Epithelial cell of proximal tubule (primary cell): ENCODE measurements at regions not wholly inside any gene's neighbourhood (a gene's known extent, or its start where the extent isn't known, plus 50 kb on each side); places are given as distances from the start of the nearest gene placed in this dataset.

Experiments used
- DNase-seq: peaks from one replicate; pipeline ENCODE4 v3.0.0-alpha.2; 2011; ENCODE audit warnings: low read depth
- H3K4me3 ChIP-seq: 2 replicates; pipeline ENCODE4 v1.5.1; 2011; ENCODE audit warnings: low read depth, mild to moderate bottlenecking, low read length
- TF ChIP-seq, protein P1 (sequence below): conservative IDR thresholded peaks from 2 replicates; pipeline ENCODE4 v1.5.1; 2012; ENCODE audit warnings: low read depth, mild to moderate bottlenecking, low read length

DNA sequence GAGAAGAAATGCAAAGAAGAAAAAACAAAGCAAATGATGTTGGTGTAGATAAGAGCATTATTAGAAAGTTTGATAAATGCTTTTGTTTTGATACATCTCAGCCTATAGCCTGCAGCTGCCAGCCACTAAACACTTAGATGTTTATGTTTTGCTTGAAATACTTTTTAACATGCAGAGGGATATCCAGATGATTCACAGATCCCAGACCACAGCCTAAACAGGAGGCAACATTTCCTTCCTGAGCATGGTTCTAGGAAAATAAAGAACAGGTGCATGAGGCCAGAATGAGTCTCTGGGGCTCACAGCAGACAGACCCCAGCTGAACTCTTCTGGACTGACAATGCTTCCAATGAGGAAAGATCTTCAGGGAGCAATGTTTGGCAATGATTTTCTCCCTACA lies 103.7 kb upstream of the EEA1 start:
- TF ChIP-seq, protein P1, sequence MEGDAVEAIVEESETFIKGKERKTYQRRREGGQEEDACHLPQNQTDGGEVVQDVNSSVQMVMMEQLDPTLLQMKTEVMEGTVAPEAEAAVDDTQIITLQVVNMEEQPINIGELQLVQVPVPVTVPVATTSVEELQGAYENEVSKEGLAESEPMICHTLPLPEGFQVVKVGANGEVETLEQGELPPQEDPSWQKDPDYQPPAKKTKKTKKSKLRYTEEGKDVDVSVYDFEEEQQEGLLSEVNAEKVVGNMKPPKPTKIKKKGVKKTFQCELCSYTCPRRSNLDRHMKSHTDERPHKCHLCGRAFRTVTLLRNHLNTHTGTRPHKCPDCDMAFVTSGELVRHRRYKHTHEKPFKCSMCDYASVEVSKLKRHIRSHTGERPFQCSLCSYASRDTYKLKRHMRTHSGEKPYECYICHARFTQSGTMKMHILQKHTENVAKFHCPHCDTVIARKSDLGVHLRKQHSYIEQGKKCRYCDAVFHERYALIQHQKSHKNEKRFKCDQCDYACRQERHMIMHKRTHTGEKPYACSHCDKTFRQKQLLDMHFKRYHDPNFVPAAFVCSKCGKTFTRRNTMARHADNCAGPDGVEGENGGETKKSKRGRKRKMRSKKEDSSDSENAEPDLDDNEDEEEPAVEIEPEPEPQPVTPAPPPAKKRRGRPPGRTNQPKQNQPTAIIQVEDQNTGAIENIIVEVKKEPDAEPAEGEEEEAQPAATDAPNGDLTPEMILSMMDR = no peak
- DNase-seq = no peak

DNA sequence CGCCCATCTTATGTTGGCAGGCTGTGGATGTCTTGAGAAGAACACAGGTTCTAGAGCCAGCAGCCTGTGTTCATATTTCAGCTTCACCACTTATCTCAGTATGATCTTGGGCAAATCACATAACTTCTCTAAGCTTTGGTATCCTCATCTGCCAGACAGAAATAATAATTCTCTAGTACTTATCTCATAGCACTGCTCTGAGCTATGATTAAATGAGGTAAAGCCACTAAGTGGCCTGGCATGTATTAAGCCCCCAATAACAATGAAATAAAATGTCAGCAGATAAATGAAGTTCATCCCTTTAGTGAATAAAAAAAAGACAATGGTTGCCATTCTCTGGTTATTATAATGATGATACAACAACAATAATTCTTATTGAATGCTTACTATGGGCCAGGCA lies 104.9 kb upstream of the EEA1 start:
- no peak for DNase-seq
- no peak overlapping the region for H3K4me3 ChIP-seq
- TF ChIP-seq, protein P1 = no peak

More for the DNA sequence above, 103.7 kb upstream of the EEA1 start:
- H3K4me3 ChIP-seq = no peak overlapping the region

DNA sequence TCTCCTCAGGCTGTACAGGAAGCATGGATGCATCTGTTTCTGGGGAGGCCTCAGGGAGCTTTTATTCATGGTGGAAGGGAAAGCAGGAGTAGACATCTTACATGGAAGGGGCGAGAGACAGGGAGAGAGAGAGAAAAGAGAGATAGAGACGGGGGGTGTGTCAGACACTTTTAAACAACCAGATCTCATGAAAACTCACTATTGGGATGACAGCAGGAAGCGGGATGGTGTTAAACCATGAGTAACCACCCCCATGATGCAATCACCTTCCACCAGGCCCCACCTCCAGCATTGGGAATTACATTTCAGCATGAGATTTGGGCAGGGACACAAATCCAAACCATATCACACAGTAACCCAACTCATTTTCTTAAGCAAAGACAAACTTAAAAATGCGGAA lies 110.0 kb upstream of the EEA1 start:
- no peak overlapping the region for H3K4me3 ChIP-seq
- DNase-seq = no peak

DNA sequence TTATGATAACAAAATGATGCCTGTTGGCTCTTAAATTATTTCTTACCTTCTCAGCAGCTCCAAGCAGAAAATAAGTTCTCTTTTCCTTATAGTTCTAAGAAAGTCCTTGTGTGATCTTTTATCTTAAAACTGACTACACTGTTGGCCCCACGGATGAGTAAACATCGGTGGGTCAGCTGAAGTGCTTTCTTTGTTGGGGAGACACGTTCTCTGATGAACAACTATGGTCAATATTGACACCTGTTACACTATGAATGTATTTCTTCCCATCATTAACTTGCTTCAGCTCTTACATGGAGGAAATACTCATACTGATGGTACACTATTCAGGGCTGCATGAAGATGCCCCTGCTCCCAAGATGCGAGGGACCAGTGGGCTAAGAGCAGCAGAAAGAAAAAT lies 110.8 kb upstream of the EEA1 start:
- DNase-seq = no peak
- H3K4me3 ChIP-seq = no peak overlapping the region
- TF ChIP-seq, protein P1 = no peak

More for the DNA sequence above, 110.0 kb upstream of the EEA1 start:
- TF ChIP-seq, protein P1 = no peak

DNA sequence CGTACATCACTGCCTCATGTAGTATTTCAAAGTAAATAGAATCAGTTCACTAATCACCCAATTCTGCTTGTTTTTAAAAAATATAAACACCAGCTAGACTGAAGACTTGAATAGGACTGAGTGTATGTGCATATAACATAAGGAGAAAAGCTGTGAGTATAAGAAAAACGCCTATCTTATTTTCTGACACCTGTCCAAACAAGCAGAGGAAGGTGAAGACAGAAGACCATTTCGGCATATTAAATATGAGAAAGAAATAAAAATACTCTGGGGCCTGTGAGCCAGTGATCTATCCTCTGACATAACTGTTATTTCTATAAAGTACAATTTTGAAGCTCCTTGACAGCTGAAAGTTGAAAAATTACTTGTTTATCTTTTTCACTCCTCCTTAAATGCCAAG lies 111.3 kb upstream of the EEA1 start:
- TF ChIP-seq, protein P1 = no peak
- no peak overlapping the region for H3K4me3 ChIP-seq
- no peak for DNase-seq

DNA sequence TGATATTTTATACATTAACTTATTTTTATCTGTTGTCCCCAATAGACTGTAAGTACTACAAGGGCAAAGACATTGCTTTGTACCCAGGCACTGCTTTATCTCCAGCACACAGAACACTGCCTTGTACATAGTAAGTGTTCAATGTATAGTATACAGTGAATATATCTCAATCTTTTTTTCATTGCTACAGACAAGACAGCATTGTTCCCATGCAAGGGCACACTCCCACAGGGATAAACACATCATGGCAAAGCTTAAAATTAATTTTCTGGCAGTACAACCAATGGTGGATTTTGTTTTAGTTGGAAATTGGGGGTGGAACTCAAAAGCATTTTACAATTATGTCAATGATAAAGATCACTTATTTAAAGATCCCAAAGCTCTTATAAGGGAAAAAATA lies 112.3 kb upstream of the EEA1 start:
- H3K4me3 ChIP-seq = no peak overlapping the region
- TF ChIP-seq, protein P1 = no peak
- DNase-seq = no peak

DNA sequence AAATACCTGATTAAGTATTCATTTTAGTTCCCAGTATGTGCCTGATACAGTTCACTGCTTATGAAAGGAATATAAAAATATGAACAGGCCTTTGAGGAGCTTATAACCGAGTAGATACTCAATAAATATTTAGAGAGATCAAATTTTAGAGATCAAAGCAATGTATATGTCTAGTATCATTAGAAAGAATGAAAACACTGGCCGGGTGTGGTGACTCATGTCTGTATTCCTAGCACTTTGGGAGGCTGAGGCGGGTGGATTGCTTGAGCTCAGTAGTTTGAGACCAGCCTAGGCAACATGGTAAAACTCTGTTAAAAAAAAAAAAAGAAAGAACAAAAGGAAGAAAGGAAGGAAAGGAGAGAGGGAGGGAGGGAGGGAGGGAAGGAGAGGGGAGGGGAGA lies 113.2 kb upstream of the EEA1 start:
- TF ChIP-seq, protein P1 = no peak
- no peak for DNase-seq
- no peak overlapping the region for H3K4me3 ChIP-seq
